NCI-H460 (cell line): ENCODE measurements at regions not wholly inside any gene's neighbourhood (a gene's known extent, or its start where the extent isn't known, plus 50 kb on each side); places are given as distances from the start of the nearest gene placed in this dataset.
"Not testable (repeated sequence)": the region's sequence is repeated elsewhere in the genome, so short reads cannot be mapped to it uniquely, and the experiment has no call there.

Source experiments
- DNase-seq: peaks from one replicate; pipeline ENCODE4 v3.0.0-alpha.2; 2016; ENCODE audit warnings: low read depth; ENCODE audit errors: extremely low read depth

DNA sequence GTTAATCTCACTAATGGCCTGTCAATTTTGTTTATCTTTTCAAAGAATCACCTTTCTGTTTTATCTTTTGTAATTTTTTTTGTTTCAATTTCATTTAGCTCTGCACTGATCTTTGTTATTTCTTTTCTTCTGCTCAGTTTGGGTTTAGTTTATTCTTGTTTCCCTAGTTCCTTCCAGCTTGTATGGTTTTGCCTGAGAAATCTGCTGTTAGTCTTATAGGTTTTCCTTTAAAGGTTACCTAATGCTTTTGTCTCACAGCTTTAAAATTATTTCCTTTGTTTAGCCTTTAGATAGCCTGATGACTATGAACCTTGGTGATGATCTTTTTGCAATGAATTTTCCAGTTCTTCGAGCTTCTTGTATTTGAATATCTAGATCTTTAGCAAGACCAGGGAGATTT lies 1869.8 kb upstream of the PCDH20 start:
- no peak for DNase-seq

DNA sequence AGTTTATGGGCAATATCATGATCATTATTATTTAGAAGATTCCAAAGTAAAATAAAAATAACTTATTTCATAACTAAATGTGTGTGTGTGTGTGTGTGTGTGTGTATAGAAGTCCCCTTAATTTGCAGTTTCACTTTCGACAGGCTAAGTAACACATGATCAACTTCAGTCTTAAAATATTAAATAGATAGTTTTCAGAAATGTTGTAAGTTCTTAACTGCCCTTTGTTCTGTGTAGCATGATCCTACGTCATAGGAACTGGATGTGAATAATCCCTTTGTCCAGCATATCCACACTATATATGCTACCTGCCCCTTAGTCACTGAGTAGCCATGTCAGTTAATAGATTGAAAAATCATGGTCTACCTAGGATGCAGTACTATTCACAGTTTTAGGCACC lies 1863.5 kb upstream of the PCDH20 start:
- DNase-seq: no peak

DNA sequence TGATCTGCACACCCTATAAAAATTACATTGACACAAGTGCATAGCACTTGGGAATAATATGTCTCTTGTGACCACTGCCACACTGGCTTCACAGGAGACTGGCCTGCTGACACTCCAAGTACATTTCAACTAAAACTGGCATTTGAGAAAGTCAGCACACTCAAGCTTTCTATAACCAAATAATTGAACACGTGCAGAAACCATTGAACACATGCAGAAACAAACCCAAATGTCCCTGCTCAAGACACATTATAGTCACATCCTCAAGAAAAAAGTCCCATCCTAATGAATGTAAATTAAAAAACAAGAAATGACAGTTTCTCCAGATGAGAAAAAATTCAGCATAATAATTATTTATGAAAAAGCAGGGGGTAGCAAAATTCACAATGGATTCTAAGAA lies 1859.1 kb upstream of the PCDH20 start:
- DNase-seq: no peak

DNA sequence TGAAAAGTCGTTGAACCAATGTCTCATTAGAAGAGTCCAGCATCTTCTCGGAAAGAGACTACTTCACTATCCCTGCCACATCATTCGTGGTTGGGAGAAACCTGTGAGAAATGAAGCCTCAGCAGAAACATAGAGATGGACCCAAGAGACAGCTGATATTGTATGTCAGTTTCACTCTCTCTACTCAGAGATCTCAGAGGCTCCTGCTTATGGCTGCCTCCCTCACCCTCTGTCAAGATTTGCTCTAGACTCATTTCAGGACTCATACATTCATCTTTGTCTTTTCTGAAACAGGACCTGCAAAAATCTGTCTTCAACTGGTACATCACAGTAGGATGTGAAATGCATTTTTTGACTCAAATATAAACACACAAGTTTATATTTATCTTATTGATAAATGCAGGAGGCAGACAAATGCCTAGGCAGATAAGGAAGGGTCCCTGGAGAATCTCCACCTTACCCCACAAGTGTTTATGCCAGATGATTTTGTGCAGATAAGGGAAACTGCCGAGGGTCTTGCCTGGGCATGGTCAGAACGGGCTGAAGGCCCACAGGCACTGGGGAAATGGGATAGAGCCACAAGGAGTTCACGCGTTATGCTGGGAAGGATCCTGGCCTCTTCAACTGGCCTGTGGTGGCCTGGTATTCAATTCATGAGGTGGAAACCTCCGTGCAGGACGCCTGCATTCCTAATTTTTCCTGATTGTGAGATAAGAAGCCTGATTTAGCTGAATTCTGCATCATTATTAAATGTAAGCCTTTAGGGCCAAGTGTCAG lies 1834.0 kb upstream of the PCDH20 start:
- DNase-seq: no peak

DNA sequence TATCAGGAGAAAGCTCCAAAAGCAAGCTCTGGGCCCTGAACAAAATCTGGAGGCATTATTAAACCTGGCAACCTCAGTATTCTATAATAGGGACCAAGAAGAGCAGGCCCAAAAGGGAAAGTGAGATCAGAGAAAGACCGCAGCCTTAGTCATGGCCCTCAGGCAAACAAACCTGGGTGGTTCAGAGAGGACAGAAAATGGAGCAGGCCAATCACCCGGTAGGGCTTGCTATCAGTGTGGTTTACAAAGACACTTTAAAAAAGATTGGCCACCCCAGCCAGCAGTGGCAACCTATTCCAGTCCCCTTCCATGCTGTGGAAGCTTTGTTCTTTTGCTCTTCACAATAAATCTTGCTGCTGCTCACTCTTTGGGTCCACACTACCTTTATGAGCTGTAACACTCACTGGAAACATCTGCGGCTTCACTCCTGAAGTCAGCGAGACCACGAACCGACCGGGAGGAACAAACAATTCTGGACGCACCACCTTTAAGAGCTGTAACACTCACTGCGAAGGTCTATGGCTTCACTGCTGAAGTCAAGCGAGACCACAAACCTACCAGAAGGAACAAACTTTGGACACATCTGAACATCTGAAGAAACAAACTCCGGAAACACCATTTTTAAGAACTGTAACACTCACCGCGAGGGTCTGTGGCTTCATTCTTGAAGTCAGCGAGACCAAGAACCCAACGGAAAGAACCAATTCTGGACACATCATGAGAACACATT lies 1821.2 kb upstream of the PCDH20 start:
- DNase-seq: not testable (repeated sequence)

DNA sequence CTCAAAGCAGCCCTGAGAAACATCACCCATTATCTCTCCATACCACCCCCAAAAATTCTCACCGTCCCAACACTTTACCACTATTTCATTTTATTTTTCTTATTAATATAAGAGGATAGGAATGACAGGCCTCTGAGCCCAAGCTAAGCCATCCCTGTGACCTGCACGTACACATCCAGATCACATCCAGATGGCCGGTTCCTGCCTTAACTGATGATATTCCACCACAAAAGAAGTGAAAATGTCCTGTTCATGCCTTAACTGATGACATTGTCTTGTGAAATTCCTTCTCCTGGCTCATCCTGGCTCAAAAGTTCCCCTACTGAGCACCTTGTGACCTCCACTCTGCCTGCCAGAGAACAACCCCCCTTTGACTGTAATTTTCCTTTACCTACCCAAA lies 1802.9 kb upstream of the PCDH20 start:
- not testable (repeated sequence) for DNase-seq

DNA sequence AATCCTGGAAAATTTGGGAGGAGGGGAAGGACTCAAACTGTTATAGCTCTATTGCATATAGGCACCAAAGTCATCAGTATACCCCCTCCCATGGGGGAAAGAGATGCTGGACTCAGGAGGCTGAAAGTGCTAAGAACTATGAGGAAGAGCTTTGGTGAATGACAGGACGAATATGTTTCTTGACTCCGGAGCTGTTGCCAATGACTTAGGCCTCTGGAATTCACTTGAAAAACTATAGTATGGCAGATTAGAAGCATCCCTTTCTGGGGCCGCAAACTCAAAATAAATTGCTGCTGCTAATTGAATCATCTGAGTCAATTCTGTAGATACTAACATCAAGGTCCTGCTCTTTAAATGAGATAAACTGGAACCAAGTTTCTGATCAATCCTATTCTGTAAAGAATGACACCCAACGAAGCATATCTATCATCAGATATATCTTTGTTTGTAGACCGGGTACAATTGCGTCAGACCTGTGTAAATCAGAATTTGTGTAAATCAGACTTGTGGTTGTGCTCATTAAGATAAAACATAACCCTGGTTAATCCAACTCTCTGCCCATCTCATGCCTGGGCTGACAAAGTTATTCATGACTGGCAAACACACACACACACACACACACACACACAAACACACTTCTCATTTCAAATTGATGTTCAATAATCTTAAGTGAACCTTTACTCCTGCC lies 1793.8 kb upstream of the PCDH20 start:
- no peak for DNase-seq

DNA sequence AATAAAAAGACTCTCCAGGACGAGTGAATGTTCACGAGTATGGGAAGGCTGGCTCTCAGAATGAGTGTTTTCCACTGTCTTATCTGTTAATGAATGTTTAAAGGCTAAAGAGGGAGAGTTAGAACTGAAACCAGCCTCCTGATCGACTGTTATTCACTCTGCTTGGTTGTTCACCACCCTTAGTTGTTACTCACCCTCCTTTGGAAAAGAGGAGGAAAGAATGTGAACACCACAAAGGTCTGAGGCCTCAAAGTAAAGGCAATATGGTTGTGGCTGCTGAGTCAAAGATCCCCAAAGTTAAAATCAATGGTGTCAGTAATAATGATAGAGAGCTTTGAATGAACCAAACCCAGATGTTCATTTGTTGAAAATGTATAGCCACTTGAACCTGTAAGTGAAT lies 1793.2 kb upstream of the PCDH20 start:
- DNase-seq: no peak

DNA sequence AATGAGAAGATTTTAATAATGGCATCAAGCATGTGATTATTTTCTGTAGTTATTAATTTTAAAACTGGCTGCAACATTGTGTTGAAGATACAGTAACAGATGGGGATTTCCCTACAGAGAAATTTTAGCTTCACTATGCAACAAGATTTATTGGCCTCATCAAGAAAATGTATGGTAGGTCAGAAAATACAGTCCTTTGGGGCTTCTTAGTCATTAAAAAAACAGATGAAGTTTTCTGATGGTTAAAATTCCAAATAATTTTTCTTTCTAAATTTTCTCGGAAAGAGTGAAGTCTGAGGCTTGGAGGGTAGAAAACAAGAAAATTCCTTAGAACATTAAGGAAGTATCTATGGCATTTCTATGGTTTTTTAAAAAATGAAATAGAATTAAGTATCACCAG lies 1790.8 kb upstream of the PCDH20 start:
- no peak for DNase-seq

DNA sequence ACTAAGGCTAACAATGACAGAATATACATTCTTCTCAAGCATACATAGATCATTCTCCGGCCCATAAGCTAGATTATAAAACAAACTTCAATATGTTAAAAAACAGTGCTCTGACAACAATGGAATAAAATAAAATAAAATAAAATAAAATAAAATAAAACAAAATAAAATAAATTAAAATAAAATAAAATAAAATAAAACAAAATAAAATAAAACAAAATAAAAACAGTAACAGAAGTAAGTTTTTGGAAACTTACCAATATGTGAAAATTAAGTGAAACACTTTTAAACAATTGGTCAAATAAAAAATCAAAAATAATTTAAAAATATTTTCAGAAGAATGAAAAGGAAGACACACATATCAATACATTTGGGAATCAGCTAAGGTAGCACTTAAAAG lies 1785.8 kb upstream of the PCDH20 start:
- DNase-seq: no peak

DNA sequence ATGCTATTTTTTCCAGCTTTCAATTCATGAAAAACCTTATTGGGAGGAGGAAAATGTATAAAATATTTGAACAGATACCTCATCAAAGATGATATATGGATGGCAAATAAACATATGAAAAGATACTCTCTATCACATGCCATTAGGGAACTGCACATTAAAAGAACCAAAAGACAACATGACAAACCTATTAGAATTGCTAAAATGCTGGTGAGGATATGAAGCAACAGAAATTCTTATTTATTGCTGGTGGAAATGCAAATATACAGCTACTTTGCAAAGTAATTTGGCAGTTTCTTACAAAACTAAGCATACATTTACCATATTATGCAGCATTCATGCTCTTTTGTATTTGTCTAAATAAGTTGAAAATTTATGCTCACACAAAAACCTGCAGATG lies 1783.9 kb upstream of the PCDH20 start:
- DNase-seq: no peak

DNA sequence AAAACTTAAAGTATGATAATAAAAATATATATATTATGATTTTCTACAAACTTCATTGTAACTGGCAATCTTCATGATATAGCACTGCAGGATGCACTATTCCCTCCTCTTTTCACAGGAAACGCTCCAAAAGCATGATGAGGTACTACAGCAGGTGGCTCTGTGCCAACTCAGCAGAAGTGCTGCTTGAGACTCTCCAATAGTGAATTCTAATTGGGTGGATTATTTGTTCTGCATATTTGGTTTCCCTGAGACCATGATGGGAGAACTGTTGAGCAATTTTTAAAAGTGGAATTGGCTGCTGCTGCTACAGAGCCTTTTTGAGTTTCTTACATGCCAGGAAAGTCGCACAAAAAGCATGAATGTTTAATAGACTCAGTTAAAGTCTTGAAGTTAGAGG lies 1782.4 kb upstream of the PCDH20 start:
- DNase-seq: no peak

DNA sequence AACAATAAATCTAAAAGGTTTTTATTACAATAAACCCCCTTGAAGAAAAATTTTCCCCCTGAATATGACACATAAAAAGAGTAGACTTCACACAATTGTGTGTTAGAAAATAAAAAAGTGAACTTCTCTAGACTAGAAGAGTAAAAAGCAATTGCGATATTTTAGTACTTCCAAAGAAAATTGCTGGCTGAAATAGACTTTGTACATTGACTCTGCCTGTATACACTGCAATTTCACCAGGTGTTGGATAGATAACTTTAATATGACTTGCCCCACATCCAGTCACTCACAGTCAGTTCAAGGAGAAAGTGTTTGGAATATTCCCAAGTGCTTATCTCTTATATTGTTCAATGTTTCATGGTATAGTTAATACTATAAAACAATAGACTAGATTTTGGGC lies 1780.1 kb upstream of the PCDH20 start:
- no peak for DNase-seq

DNA sequence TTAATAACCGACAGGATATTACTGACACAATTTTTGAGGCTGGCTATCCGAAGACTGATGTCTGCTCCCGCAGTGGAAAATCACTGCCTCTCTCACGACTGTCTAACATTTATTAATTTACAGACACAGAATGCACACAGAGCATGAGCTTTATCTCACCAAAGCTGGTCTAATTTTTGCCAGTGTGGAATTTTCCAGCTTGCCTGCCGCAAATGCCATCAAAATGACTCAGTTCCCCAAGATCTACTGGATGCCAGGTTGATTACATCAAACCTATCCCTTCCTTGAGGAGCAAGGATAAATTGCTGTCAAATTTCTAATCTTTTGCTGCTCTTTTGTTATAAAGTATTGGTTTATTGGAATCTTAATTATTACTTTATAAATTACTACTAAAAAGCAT lies 1775.1 kb upstream of the PCDH20 start:
- DNase-seq: peak; percentile 1

DNA sequence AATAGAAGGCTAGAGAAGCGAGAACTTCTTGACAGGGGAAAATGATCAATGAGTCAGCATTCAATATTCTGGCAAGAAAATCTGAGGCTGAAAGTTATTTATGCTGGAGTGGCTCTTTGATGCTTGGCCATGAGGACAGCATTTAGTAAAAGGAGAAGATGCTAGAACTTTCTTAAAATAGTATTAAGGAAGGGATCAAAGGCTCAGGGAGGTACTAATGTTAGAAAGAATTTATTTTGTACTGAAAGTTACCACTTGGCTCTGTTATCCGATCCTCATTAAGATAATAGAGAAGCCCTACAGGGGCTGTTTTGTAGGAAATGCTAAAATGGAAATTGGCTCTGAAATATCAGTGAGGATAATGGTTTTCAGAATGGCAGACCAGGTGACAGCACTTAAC lies 1774.6 kb upstream of the PCDH20 start:
- DNase-seq: no peak

DNA sequence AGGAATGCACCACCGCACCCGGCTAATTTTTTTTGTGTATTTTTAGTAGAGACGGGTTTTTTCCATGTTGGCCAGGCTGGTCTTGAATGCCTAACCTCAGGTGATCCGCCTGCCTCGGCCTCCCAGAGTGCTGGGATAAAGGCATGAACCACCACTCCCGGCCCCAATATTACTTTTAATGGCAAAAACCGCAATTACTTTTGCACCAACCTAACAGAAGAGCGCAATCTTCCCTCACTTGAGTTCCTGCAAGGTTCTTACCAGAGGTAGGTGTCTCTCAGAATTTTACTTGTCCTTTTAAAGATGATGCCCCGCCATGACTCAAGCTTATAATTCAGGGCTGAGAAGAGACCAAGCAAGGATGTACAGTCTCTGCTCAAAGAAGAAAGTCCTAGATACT lies 1774.1 kb upstream of the PCDH20 start:
- no peak for DNase-seq

DNA sequence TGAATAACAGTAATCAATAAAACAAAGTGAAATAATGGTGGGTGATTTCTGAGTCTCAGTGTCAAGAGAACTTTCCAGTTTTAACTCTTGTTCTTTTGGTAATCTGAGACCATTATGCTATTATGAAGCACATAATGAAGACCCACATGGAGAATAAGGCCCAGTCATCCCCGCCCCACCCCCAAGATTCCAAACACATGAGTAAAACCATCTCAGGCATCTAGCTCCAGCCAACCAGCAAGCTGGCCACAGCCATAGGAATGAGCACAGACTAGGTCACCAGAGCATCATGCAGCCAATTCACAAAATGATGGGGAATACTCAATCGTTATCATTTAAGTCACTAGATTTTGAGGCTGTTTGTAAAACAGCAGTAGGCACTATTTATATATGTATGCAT lies 1769.0 kb upstream of the PCDH20 start:
- peak; percentile 40 for DNase-seq

DNA sequence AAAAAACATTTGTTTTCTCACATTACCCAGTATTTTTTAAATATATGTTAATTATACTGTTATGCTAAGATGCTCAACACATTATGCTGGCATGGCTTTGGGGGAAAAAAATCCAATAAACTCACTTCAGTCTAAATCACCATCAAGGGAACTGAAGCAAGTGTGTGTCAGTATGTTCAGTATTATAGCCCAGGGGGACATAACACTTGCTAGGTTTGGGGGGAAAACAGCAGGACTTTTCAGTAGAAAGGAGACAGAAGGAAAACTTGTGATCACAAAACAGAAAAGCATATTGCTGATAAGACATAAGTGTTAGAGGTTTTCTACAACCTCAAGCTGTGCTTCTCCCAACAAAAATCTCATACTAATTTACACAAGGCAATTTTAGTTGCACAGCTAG lies 1759.9 kb upstream of the PCDH20 start:
- DNase-seq: no peak

DNA sequence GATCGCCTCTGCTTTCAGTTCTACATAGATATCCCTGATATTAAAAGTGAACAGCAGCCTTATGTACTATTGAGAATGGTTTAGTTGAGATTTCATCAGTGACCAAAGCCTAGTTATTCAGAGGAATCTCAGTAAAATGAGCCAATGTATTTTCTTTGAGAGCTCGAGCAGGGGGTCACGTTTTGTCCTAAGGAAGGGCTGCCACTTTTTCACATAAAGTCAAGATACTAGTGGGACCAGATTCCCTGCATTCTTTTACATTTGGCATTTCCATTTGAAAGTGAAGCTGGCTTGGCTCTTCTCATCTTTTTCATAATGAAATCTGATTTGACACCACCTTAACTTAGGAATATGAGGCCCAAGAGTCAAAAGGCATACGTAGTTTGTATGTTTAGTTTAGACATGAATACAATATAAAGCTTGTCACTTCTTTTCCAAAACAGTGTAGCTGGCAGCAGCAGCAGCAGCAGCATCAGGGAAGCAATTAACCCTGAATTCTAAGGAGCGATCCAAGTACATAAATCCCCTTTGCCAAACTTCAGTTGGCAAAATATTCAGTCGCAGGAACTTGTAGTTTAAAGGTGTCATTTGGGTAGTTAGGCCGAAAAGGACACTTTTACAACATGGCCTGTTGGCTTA lies 1752.2 kb upstream of the PCDH20 start:
- DNase-seq: no peak

DNA sequence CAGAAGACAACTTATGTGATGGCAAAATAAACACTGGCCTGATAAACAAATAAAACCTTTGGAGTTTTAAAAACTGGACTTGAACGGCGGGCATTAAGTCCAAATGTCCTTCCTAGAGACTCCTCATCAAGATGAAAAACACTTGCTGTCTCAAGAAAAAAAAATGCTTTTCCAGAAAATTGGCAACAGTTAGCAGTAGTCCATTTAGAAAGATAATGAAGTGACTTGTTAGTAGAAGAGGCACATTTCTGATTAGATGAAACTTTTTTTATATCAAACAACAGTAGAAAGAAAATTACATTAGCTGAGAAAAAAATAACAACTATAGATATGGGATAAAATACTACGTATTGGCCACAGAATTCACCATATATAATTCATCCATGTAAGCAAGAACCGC lies 1750.7 kb upstream of the PCDH20 start:
- DNase-seq: no peak

DNA sequence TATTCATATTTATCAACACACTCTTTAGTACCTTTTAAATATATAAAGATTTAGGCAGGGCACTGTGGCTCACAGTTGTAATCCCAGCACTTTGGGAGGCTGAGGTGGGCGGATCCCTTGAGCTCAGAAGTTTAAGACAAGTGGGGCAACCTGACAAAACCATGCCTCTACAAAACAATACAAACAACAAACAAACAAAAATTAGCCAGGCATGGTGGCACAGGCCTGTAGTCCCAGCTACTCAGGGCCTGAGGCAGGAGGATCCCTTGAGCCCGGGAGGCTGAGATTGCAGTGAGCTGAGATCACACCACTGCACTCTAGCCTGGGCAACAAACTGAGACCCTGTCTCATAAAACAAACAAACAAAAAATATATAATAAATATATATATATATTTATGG lies 1748.3 kb upstream of the PCDH20 start:
- DNase-seq: no peak
